ENCODE measurements at regions not wholly inside any gene's neighbourhood (a gene's known extent, or its start where the extent isn't known, plus 50 kb on each side); places are given as distances from the start of the nearest gene placed in this dataset.

DNA sequence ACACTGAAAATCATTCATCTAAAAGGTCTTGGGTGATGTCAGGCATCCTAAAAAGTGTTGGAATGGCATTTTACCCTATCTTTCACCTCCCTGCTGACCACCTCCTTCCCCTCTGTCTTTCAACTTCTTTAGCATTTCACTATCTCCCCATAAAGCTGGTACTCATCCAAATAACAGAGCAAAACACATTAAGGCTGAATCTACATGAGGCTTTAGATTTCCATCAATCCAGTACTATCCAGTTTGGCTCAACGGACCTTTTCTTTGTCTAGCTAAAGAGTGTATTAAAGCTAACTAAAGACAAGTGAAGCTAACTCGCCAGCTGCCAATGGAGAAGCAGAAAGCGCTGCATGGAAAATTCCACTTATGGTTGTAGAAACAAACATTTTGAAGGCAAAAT lies 122.5 kb upstream of the NCKAP5 start:
- Mint-ChIP-seq H3K4me3 (ENCODE audit: unreplicated experiment) (no peak overlapping the region), H3K9me3 (ENCODE audit: unreplicated experiment) (no peaks in the 10 kb centered on the region), H3K27ac (ENCODE audit: unreplicated experiment) (no peak overlapping the region), H3K27me3 (ENCODE audit: insufficient read depth, unreplicated experiment) (peaks cover 24% of the 10 kb centered on the region), H3K36me3 (ENCODE audit: insufficient read depth, unreplicated experiment) (no peaks in the 10 kb centered on the region), H3K4me1 (ENCODE audit: low read depth, unreplicated experiment) (no peaks in the 10 kb centered on the region)
- no peaks in the 10 kb centered on the region for H3K4me1 ChIP-seq
- POLR2A ChIA-PET: no interaction called here
- no peak overlapping the region for H3K4me3 ChIP-seq (ENCODE audit: low read depth, low read length)
- no peaks in the 10 kb centered on the region for H3K36me3 ChIP-seq (ENCODE audit: control insufficient read depth, insufficient read depth, low read length)
- CTCF ChIA-PET: interaction anchor here (0.7 to 1.1 kb wide), 2 partner anchors 89 to 429 kb away, joined by 3 to 4 read pairs; no protein-coding TSS in a partner anchor
- intact Hi-C loops (cut with micrococcal nuclease; ENCODE audit: unreplicated experiment): no loop called here
- H3K27me3 ChIP-seq (replicated peaks; ENCODE audit: control insufficient read depth, insufficient read depth, low read length): 0 out of 2 replicates have a peak, but pooled peaks cover 1% of the 10 kb centered on the region
- H3K9me3 ChIP-seq: no peaks in the 10 kb centered on the region
- no TSS peak for BruUV-seq (replicated peaks)
- TF ChIP-seq CTCF (IDR thresholded peaks at IDR 0.05; ENCODE audit: insufficient read depth in 1 of 2, low read depth in 1 of 2, low read length in 1 of 2, severe bottlenecking in 1 of 2, unreplicated experiment in 1 of 2): no peak
- no peak for DNase-seq

DNA sequence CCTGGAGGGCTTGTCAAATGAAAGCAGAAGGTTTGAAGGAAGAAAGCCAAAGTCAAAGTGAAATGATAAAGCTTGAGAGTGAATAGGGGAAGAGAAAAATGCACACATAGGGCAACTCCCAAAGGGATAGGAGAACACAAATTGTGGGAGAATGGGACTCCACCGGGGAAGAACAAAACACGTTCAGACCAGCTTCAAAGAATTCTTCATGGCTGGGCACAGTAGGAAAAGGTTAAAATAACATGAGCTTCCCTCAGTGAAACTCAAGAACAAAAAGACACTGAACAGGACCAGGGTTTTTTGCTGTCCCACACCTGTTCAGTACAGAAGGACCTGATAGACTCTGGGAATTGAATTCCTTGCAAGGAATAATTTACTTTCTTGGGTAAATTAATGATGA lies 123.1 kb upstream of the NCKAP5 start:
- CTCF ChIA-PET: interaction anchor here (0.7 to 1.1 kb wide), 2 partner anchors 88 to 428 kb away, joined by 3 to 4 read pairs; no protein-coding TSS in a partner anchor
- peaks cover 25% of the 10 kb centered on the region for H3K27me3 Mint-ChIP-seq (ENCODE audit: insufficient read depth, unreplicated experiment)
- Histone ChIP-seq H3K36me3 (ENCODE audit: control insufficient read depth, insufficient read depth, low read length) (no peaks in the 10 kb centered on the region), H3K4me1 (no peaks in the 10 kb centered on the region), H3K27me3 (replicated peaks; ENCODE audit: control insufficient read depth, insufficient read depth, low read length) (0 out of 2 replicates have a peak, but pooled peaks cover 1% of the 10 kb centered on the region), H3K9me3 (no peaks in the 10 kb centered on the region), H3K4me3 (ENCODE audit: low read depth, low read length) (no peak overlapping the region)
- no peak for DNase-seq
- H3K9me3 Mint-ChIP-seq (ENCODE audit: unreplicated experiment): no peaks in the 10 kb centered on the region
- no peak overlapping the region for H3K27ac Mint-ChIP-seq (ENCODE audit: unreplicated experiment)
- no TSS peak for BruUV-seq (replicated peaks)
- no peaks in the 10 kb centered on the region for H3K4me1 Mint-ChIP-seq (ENCODE audit: low read depth, unreplicated experiment)
- POLR2A ChIA-PET: no interaction called here
- no peak for TF ChIP-seq CTCF (IDR thresholded peaks at IDR 0.05; ENCODE audit: insufficient read depth in 1 of 2, low read depth in 1 of 2, low read length in 1 of 2, severe bottlenecking in 1 of 2, unreplicated experiment in 1 of 2)
- no peaks in the 10 kb centered on the region for H3K36me3 Mint-ChIP-seq (ENCODE audit: insufficient read depth, unreplicated experiment)
- H3K4me3 Mint-ChIP-seq (ENCODE audit: unreplicated experiment): no peak overlapping the region
- intact Hi-C loops (cut with micrococcal nuclease; ENCODE audit: unreplicated experiment): no loop called here

GRCh38 chr2:133705287-133705686 lies 137.0 kb upstream of the NCKAP5 start:
- intact Hi-C loops (cut with micrococcal nuclease; ENCODE audit: unreplicated experiment): no loop called here
- H3K36me3 Mint-ChIP-seq (ENCODE audit: insufficient read depth, unreplicated experiment): no peaks in the 10 kb centered on the region
- H3K27ac Mint-ChIP-seq (ENCODE audit: unreplicated experiment): no peak overlapping the region
- peaks cover 11% of the 10 kb centered on the region for H3K4me1 ChIP-seq
- H3K4me3 ChIP-seq (ENCODE audit: low read depth, low read length): no peak overlapping the region
- no TSS peak for BruUV-seq (replicated peaks)
- no peaks in the 10 kb centered on the region; the same call in 1 of the 2 replicates for H3K27me3 ChIP-seq (replicated peaks; ENCODE audit: control insufficient read depth, insufficient read depth, low read length)
- H3K4me1 Mint-ChIP-seq (ENCODE audit: low read depth, unreplicated experiment): peaks cover 7% of the 10 kb centered on the region
- no peak for TF ChIP-seq CTCF (IDR thresholded peaks at IDR 0.05; ENCODE audit: insufficient read depth in 1 of 2, low read depth in 1 of 2, low read length in 1 of 2, severe bottlenecking in 1 of 2, unreplicated experiment in 1 of 2)
- CTCF ChIA-PET: no interaction called here
- peaks cover 15% of the 10 kb centered on the region for H3K9me3 Mint-ChIP-seq (ENCODE audit: unreplicated experiment)
- H3K9me3 ChIP-seq: no peaks in the 10 kb centered on the region
- no peak for DNase-seq
- H3K4me3 Mint-ChIP-seq (ENCODE audit: unreplicated experiment): no peak overlapping the region
- H3K27me3 Mint-ChIP-seq (ENCODE audit: insufficient read depth, unreplicated experiment): no peaks in the 10 kb centered on the region
- POLR2A ChIA-PET: no interaction called here
- H3K36me3 ChIP-seq (ENCODE audit: control insufficient read depth, insufficient read depth, low read length): no peaks in the 10 kb centered on the region
